Lower lobe of right lung (tissue), 2 donors: ENCODE measurements at regions not wholly inside any gene's neighbourhood (a gene's known extent, or its start where the extent isn't known, plus 50 kb on each side); places are given as distances from the start of the nearest gene placed in this dataset.

ENCODE experiments used
- ATAC-seq, 2 donors: fragments of 200-7000 bp; cut with Tn5 transposase; one replicate each; pipeline ENCODE4 v1.9.1; 2020 to 2022; ENCODE audit warnings: mild to moderate bottlenecking in 2 of 2, moderate library complexity in 2 of 2
- DNase-seq: peaks from one replicate; pipeline ENCODE4 v3.0.0-alpha.2; 2020
- H3K27ac ChIP-seq: fragments of 200-600 bp; one replicate; pipeline ENCODE4 v1.8.0; 2022
- H3K27me3 ChIP-seq: fragments of 200-600 bp; one replicate; pipeline ENCODE4 v1.8.0; 2022; ENCODE audit warnings: low read depth
- H3K36me3 ChIP-seq: fragments of 200-600 bp; one replicate; pipeline ENCODE4 v1.8.0; 2022; ENCODE audit warnings: mild to moderate bottlenecking
- H3K4me1 ChIP-seq: fragments of 200-600 bp; one replicate; pipeline ENCODE4 v1.8.0; 2022
- H3K4me3 ChIP-seq: fragments of 200-600 bp; one replicate; pipeline ENCODE4 v1.8.0; 2022; ENCODE audit warnings: mild to moderate bottlenecking
- H3K9me3 ChIP-seq: fragments of 200-600 bp; one replicate; pipeline ENCODE4 v1.8.0; 2022
- CTCF ChIP-seq: fragments of 200-600 bp; IDR thresholded peaks from one replicate; pipeline ENCODE4 v1.8.0; 2022; ENCODE audit warnings: antibody characterized with exemption, mild to moderate bottlenecking
- intact Hi-C: fragments of 100-400 bp; cut with DNase I; formaldehyde crosslinking; loops from one replicate; pipeline ENCODE4 v1.11.0; 2022
- donor health status: DM: no; HTN: yes; CAD: no; lungs with severe emphysema.

- H3K36me3 ChIP-seq = no peaks in the 10 kb centered on the region
- DNase-seq (no peak), ATAC-seq (no peak)
- no peak overlapping the region for H3K27ac ChIP-seq
- TF ChIP-seq CTCF = no peak
- no peaks in the 10 kb centered on the region for H3K27me3 ChIP-seq
- intact Hi-C loops = no loop called here
- no peak overlapping the region for H3K4me3 ChIP-seq
- no peaks in the 10 kb centered on the region for H3K9me3 ChIP-seq
- H3K4me1 ChIP-seq = no peaks in the 10 kb centered on the region
Observed at GRCh38 chr1:230012741-230013140, 54.3 kb upstream of the GALNT2 start.

- Histone ChIP-seq H3K27me3 (no peaks in the 10 kb centered on the region), H3K4me3 (no peak overlapping the region), H3K27ac (no peak overlapping the region), H3K4me1 (no peaks in the 10 kb centered on the region), H3K36me3 (no peaks in the 10 kb centered on the region), H3K9me3 (no peaks in the 10 kb centered on the region)
- DNase-seq (no peak), ATAC-seq (no peak)
- TF ChIP-seq CTCF = no peak
- intact Hi-C loops = no loop called here
Observed at GRCh38 chr1:230016159-230016558, 50.9 kb upstream of the GALNT2 start.
